Cardiac muscle cell (in vitro differentiated cells and primary cell): ENCODE measurements at regions not wholly inside any gene's neighbourhood (a gene's known extent, or its start where the extent isn't known, plus 50 kb on each side); places are given as distances from the start of the nearest gene placed in this dataset.

Experiments used
- DNase-seq, 2 donors: peaks; one replicate each; pipeline versions ENCODE4 v3.0.0 to v3.0.0-alpha.2; 2010 to 2017; ENCODE audit warnings: low read depth in 1 of 2, low spot score in 1 of 2
- H3K27ac ChIP-seq: fragments of 200-600 bp; sonication (generic); 2 replicates; pipeline ENCODE4 v1.5.1; 2016
- H3K27me3 ChIP-seq: fragments of 200-600 bp; sonication (generic); 2 replicates; pipeline ENCODE4 v1.6.0; 2016; ENCODE audit warnings: control low read depth
- H3K36me3 ChIP-seq: fragments of 200-600 bp; sonication (generic); 2 replicates; pipeline ENCODE4 v1.5.1; 2016; ENCODE audit warnings: control low read depth
- H3K4me1 ChIP-seq: fragments of 200-600 bp; sonication (generic); 2 replicates; pipeline ENCODE4 v1.8.1; 2017; ENCODE audit warnings: low read depth, mild to moderate bottlenecking, mixed run types
- H3K4me3 ChIP-seq: fragments of 200-600 bp; sonication (generic); 2 replicates; pipeline ENCODE4 v1.5.1; 2016; ENCODE audit warnings: mild to moderate bottlenecking
- H3K9me3 ChIP-seq: fragments of 200-600 bp; sonication (generic); 2 replicates; pipeline ENCODE4 v1.5.1; 2017; ENCODE audit warnings: low read depth, mild to moderate bottlenecking, control low read depth
- TF ChIP-seq, protein P1 (sequence below): IDR thresholded peaks from 2 replicates; pipeline ENCODE4 v1.5.1; 2012; ENCODE audit warnings: low read depth, mild to moderate bottlenecking, low read length

- no peaks in the 10 kb centered on the region for H3K36me3 ChIP-seq
- TF ChIP-seq, protein P1, sequence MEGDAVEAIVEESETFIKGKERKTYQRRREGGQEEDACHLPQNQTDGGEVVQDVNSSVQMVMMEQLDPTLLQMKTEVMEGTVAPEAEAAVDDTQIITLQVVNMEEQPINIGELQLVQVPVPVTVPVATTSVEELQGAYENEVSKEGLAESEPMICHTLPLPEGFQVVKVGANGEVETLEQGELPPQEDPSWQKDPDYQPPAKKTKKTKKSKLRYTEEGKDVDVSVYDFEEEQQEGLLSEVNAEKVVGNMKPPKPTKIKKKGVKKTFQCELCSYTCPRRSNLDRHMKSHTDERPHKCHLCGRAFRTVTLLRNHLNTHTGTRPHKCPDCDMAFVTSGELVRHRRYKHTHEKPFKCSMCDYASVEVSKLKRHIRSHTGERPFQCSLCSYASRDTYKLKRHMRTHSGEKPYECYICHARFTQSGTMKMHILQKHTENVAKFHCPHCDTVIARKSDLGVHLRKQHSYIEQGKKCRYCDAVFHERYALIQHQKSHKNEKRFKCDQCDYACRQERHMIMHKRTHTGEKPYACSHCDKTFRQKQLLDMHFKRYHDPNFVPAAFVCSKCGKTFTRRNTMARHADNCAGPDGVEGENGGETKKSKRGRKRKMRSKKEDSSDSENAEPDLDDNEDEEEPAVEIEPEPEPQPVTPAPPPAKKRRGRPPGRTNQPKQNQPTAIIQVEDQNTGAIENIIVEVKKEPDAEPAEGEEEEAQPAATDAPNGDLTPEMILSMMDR = no peak
- no peaks in the 10 kb centered on the region for H3K9me3 ChIP-seq
- H3K4me1 ChIP-seq = no peaks in the 10 kb centered on the region
- no peak overlapping the region for H3K27ac ChIP-seq
- H3K4me3 ChIP-seq = no peak overlapping the region
- no peak for DNase-seq
- no peaks in the 10 kb centered on the region for H3K27me3 ChIP-seq
These were observed 91.6 kb downstream of the ASB1 start for GRCh38 chr2:238518172-238518820.

DNA sequence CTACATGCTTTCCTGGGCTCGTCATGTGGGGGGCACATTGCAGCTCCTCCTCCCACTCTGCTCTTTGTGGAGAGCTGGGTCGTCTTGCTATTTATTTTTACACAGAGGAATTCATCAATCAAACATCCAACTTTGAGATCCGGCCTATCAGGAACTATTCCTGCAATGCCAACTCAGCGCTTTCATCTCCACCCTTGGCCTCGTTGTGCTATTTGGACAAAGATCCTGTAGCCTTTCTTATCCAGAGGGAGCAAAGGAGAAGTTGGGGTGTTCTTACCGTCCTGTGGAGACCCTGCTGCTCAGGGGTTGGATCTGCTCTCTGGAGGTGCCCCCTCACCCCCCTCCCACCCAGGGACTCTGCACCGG lies 92.1 kb downstream of the ASB1 start:
- H3K27ac ChIP-seq = no peak overlapping the region
- no peak overlapping the region for H3K4me3 ChIP-seq
- H3K36me3 ChIP-seq = no peaks in the 10 kb centered on the region
- H3K27me3 ChIP-seq = no peaks in the 10 kb centered on the region
- DNase-seq = no peak
- TF ChIP-seq, protein P1 = no peak
- H3K9me3 ChIP-seq = no peaks in the 10 kb centered on the region
- no peaks in the 10 kb centered on the region for H3K4me1 ChIP-seq

DNA sequence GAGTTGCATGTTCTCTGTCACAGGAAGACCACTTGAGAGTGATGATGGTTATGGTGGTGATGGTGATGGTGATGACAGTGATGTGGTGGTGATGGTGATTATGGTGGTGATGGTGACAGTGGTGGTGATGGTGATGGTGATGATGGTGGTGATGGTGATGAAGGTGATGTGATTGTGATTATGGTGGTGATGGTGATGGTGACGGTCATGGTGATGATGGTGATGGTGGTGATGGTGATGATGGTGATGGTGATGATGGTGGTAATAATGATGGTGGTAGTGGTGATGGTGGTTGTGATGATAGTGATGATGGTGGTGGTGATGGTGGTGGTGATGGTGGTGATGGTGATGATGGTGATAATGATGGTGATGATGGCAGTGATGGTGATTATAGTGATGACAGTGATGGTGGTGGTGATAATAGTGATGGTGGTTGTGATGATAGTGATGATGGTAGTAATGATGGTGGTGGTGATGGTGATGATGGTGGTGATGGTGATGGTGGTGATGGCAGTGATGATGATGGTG lies 93.7 kb downstream of the ASB1 start:
- Histone ChIP-seq H3K36me3 (no peaks in the 10 kb centered on the region), H3K4me3 (no peak overlapping the region), H3K9me3 (no peaks in the 10 kb centered on the region), H3K27me3 (no peaks in the 10 kb centered on the region), H3K27ac (no peak overlapping the region), H3K4me1 (no peaks in the 10 kb centered on the region)
- TF ChIP-seq, protein P1 = no peak
- DNase-seq = no peak

- DNase-seq = no peak
- no peaks in the 10 kb centered on the region for H3K9me3 ChIP-seq
- H3K27me3 ChIP-seq = no peaks in the 10 kb centered on the region
- no peak overlapping the region for H3K27ac ChIP-seq
- H3K4me1 ChIP-seq = no peaks in the 10 kb centered on the region
- no peak overlapping the region for H3K4me3 ChIP-seq
- TF ChIP-seq, protein P1 = no peak
- H3K36me3 ChIP-seq = no peaks in the 10 kb centered on the region
These were observed 94.3 kb downstream of the ASB1 start for GRCh38 chr2:238521002-238521401.

GRCh38 chr2:238521870-238522269 lies 95.1 kb downstream of the ASB1 start:
- Histone ChIP-seq H3K4me3 (no peak overlapping the region), H3K4me1 (no peaks in the 10 kb centered on the region), H3K27ac (no peak overlapping the region), H3K9me3 (peaks cover 3% of the 10 kb centered on the region), H3K36me3 (no peaks in the 10 kb centered on the region), H3K27me3 (no peaks in the 10 kb centered on the region)
- TF ChIP-seq, protein P1 = no peak
- DNase-seq = no peak
